ENCODE measurements at regions not wholly inside any gene's neighbourhood (a gene's known extent, or its start where the extent isn't known, plus 50 kb on each side); places are given as distances from the start of the nearest gene placed in this dataset.

DNA sequence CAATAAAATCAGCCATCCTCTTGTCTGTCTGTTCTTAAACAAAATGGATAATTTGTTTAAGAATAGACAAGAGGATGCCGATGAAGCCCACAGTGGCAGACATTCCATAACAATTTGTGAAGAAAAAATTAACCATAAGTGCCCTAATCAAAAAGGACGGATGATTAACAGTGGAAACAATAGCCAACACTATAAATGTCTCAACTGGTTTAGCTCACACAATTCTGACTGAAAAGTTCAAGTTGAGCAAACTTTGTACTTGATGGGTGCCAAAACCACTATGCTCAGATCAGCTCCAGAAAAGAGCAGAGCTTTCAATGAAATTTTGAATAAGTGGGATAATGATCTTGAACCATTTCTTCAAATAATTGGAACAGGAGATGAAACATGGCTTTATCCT is 202.2 kb upstream of the OR4E1 start:
- no peak for DNase-seq (ENCODE audit: low read depth, low spot score)
- no peak overlapping the region for H3K4me3 ChIP-seq (ENCODE audit: low read depth, low read length)
- in situ Hi-C loops (cut with HindIII; ENCODE audit: low sequenced_read_pairs) = no loop called here
- no peak for TF ChIP-seq CTCF (IDR thresholded peaks at IDR 0.05; ENCODE audit: low read depth, low read length)

DNA sequence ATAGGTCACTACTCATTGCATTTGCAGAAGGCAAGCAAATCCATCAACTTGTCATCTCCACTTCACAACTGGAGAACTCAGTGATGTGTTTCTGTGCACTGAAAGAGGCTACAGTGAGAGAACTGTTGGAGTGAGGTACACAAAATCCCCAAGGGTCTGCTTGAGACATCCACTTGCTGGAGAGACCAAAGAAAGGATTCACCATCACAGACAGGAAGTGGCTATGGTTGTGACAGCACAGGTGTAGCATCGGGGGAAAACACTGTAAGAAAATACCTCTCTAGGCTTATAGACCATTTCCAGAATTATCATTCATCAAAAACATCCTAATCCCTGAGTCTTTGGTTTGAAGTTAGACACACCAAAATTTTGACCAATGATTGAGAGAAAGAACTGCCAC is 201.3 kb upstream of the OR4E1 start:
- DNase-seq (ENCODE audit: low read depth, low spot score) = no peak
- no peak for TF ChIP-seq CTCF (IDR thresholded peaks at IDR 0.05; ENCODE audit: low read depth, low read length)
- no peak overlapping the region for H3K4me3 ChIP-seq (ENCODE audit: low read depth, low read length)
- in situ Hi-C loops (cut with HindIII; ENCODE audit: low sequenced_read_pairs) = no loop called here

- in situ Hi-C loops (cut with HindIII; ENCODE audit: low sequenced_read_pairs) = no loop called here
- no peak for DNase-seq (ENCODE audit: low read depth, low spot score)
- TF ChIP-seq CTCF (IDR thresholded peaks at IDR 0.05; ENCODE audit: low read depth, low read length) = no peak
- no peak overlapping the region for H3K4me3 ChIP-seq (ENCODE audit: low read depth, low read length)
Observed at GRCh38 chr14:21874167-21874566, 200.5 kb upstream of the OR4E1 start.

- peak; percentile 50 for DNase-seq (ENCODE audit: low read depth, low spot score)
- H3K4me3 ChIP-seq (ENCODE audit: low read depth, low read length) = no peak overlapping the region
- TF ChIP-seq CTCF (IDR thresholded peaks at IDR 0.05; ENCODE audit: low read depth, low read length) = peak; percentile 81
- in situ Hi-C loops (cut with HindIII; ENCODE audit: low sequenced_read_pairs) = no loop called here
Observed at GRCh38 chr14:21868442-21869046, 194.9 kb upstream of the OR4E1 start.

- no peak overlapping the region for H3K4me3 ChIP-seq (ENCODE audit: low read depth, low read length)
- in situ Hi-C loops (cut with HindIII; ENCODE audit: low sequenced_read_pairs) = no loop called here
- peak; percentile 59 for DNase-seq (ENCODE audit: low read depth, low spot score)
- no peak for TF ChIP-seq CTCF (IDR thresholded peaks at IDR 0.05; ENCODE audit: low read depth, low read length)
Observed at GRCh38 chr14:21867541-21867940, 193.9 kb upstream of the OR4E1 start.

DNA sequence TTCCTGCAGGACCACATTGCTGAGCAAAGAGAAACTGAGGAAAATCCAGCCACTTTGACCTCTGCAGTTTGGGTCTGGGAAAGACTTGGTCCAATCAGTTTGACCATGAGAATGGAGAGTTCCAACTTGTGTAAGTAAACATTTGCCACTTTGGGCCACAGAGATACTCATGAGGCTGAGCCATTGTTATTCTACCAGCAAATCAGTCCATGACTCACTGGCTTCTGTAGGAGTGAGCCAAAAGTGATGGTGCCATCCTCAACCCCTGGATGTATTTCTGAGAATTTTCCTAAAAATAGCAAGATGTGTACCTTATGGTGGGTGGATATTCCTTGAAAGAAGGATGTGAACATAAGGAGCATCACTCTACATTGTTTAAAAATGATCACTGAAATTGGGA is 192.9 kb upstream of the OR4E1 start:
- in situ Hi-C loops (cut with HindIII; ENCODE audit: low sequenced_read_pairs) = no loop called here
- DNase-seq (ENCODE audit: low read depth, low spot score) = peak; percentile 30
- no peak for TF ChIP-seq CTCF (IDR thresholded peaks at IDR 0.05; ENCODE audit: low read depth, low read length)
- no peak overlapping the region for H3K4me3 ChIP-seq (ENCODE audit: low read depth, low read length)

GRCh38 chr14:21863289-21863688 is 189.7 kb upstream of the OR4E1 start:
- DNase-seq (ENCODE audit: low read depth, low spot score) = no peak
- no peak for TF ChIP-seq CTCF (IDR thresholded peaks at IDR 0.05; ENCODE audit: low read depth, low read length)
- in situ Hi-C loops (cut with HindIII; ENCODE audit: low sequenced_read_pairs) = no loop called here
- H3K4me3 ChIP-seq (ENCODE audit: low read depth, low read length) = no peak overlapping the region

Measured in astrocyte of the spinal cord (primary cell).